Ovary (tissue), 3 donors: ENCODE measurements at regions not wholly inside any gene's neighbourhood (a gene's known extent, or its start where the extent isn't known, plus 50 kb on each side); places are given as distances from the start of the nearest gene placed in this dataset.

Source experiments
- POLR2A ChIP-seq: fragments of 450-650 bp; IDR thresholded peaks from one replicate; pipeline ENCODE4 v1.6.1; 2017; ENCODE audit warnings: antibody characterized with exemption, mild to moderate bottlenecking, moderate library complexity
- TF ChIP-seq, protein P1 (sequence below), 3 donors: fragments of 450-650 bp in 2 of 3; fragments of 200-600 bp in 1 of 3; IDR thresholded peaks; one replicate each; pipeline versions ENCODE4 v1.5.1 to v1.8.0; 2016 to 2022; ENCODE audit warnings: antibody characterized with exemption in 3 of 3, mild to moderate bottlenecking in 1 of 3
- donor health status: DM: no; HTN: no; CAD: no.

DNA sequence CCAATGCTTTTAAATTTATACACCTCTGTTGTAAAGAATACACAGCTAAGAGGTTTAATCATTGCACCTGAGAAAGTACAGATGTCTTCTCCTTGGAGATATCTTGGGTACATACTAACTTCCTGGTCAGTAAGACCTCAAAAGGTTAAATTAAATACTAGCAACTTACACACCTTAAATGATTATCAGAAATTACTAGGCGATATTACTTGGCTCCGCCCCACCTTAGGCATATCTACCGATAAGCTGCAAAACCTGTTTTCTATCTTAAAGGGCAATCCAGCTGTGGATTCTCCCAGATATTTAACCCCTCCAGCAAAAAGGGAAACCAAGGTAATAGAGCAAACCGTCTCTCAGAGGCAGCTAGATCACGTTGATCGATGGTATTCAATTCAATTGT, 819.4 kb downstream of the FAM133A start:
- TF ChIP-seq, protein P1, sequence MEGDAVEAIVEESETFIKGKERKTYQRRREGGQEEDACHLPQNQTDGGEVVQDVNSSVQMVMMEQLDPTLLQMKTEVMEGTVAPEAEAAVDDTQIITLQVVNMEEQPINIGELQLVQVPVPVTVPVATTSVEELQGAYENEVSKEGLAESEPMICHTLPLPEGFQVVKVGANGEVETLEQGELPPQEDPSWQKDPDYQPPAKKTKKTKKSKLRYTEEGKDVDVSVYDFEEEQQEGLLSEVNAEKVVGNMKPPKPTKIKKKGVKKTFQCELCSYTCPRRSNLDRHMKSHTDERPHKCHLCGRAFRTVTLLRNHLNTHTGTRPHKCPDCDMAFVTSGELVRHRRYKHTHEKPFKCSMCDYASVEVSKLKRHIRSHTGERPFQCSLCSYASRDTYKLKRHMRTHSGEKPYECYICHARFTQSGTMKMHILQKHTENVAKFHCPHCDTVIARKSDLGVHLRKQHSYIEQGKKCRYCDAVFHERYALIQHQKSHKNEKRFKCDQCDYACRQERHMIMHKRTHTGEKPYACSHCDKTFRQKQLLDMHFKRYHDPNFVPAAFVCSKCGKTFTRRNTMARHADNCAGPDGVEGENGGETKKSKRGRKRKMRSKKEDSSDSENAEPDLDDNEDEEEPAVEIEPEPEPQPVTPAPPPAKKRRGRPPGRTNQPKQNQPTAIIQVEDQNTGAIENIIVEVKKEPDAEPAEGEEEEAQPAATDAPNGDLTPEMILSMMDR (IDR thresholded peaks at IDR 0.05) = no peak
- TF ChIP-seq POLR2A = no peak
